HepG2 (cell line): ENCODE measurements at regions not wholly inside any gene's neighbourhood (a gene's known extent, or its start where the extent isn't known, plus 50 kb on each side); places are given as distances from the start of the nearest gene placed in this dataset.

Source experiments
- CTCF ChIP-seq: sonication (generic); formaldehyde crosslinking; IDR thresholded peaks from 2 replicates; pipeline ENCODE4 v1.5.0; 2020; ENCODE audit warnings: mild to moderate bottlenecking, missing genetic modification reagents, moderate library complexity
- ETV5 ChIP-seq: IDR thresholded peaks from 2 replicates; pipeline ENCODE4 v1.6.1; 2018; ENCODE audit warnings: missing biosample characterization, missing genetic modification reagents, inconsistent platforms, borderline replicate concordance
- FOXA3 ChIP-seq: IDR thresholded peaks from 2 replicates; pipeline ENCODE4 v1.6.1; 2016; ENCODE audit warnings: missing genetic modification reagents, missing compliant biosample characterization
- POLR2A ChIP-seq, 2 experiments: IDR thresholded peaks; 2 replicates each; pipeline ENCODE4 v1.6.1; 2011; ENCODE audit warnings: low read depth in 2 of 2, low read length in 2 of 2, mild to moderate bottlenecking in 1 of 2, moderate library complexity in 1 of 2; ENCODE audit not compliant: insufficient read depth in 1 of 2
- RAD21 ChIP-seq: fragments of 450-650 bp; formaldehyde crosslinking; IDR thresholded peaks from 2 replicates; pipeline ENCODE4 v1.5.0; 2020; ENCODE audit warnings: mild to moderate bottlenecking
- REST ChIP-seq, 2 experiments: IDR thresholded peaks; 2 replicates each; pipeline ENCODE4 v1.6.1; 2011 to 2012; ENCODE audit warnings: low read length in 2 of 2, borderline replicate concordance in 1 of 2, low read depth in 1 of 2, mild to moderate bottlenecking in 1 of 2, moderate library complexity in 1 of 2
- RXRA ChIP-seq: sonication (generic); formaldehyde crosslinking; IDR thresholded peaks from 2 replicates; pipeline ENCODE4 v1.5.1; 2020; ENCODE audit warnings: missing genetic modification reagents
- TBX3 ChIP-seq: fragments of 450-650 bp; IDR thresholded peaks from 2 replicates; pipeline ENCODE4 v1.6.1; 2017; ENCODE audit warnings: antibody characterized with exemption, mild to moderate bottlenecking, inconsistent platforms, borderline replicate concordance
- ZNF441 ChIP-seq: sonication (generic); formaldehyde crosslinking; IDR thresholded peaks from 2 replicates; pipeline ENCODE4 v1.7.0; 2021; ENCODE audit warnings: missing genetic modification reagents, borderline replicate concordance

GRCh38 chr1:65524931-65525265 lies 104.4 kb downstream of the LEPR start:
- TF ChIP-seq RAD21 (no peak), ZNF441 (CRISPR knock-in tag) (no peak), RXRA (CRISPR knock-in tag) (no peak), REST (IDR thresholded peaks at IDR 0.05; ENCODE audit: borderline replicate concordance in 1 of 2, low read depth in 1 of 2, low read length in 2 of 2) (no peak), CTCF (CRISPR knock-in tag) (no peak), TBX3 (no peak), FOXA3 (CRISPR knock-in tag) (no peak), POLR2A (IDR thresholded peaks at IDR 0.05; ENCODE audit: insufficient read depth in 1 of 2, low read depth in 2 of 2, low read length in 2 of 2) (no peak), ETV5 (CRISPR knock-in tag) (no peak)
